Neutrophil (primary cell): ENCODE measurements at regions not wholly inside any gene's neighbourhood (a gene's known extent, or its start where the extent isn't known, plus 50 kb on each side); places are given as distances from the start of the nearest gene placed in this dataset.

ENCODE experiments used
- H3K27ac ChIP-seq: fragments of 200-600 bp; sonication (generic); 2 replicates; pipeline ENCODE4 v1.5.1; 2016; ENCODE audit warnings: mild to moderate bottlenecking, moderate library complexity
- H3K27me3 ChIP-seq: fragments of 200-600 bp; sonication (generic); 2 replicates; pipeline ENCODE4 v1.6.0; 2016; ENCODE audit warnings: mild to moderate bottlenecking
- H3K36me3 ChIP-seq: fragments of 200-600 bp; sonication (generic); 2 replicates; pipeline ENCODE4 v1.5.1; 2017
- H3K4me1 ChIP-seq, 2 experiments: fragments of 200-600 bp in 1 of 2; sonication (generic) in 1 of 2; 1 replicate in 1 of 2; 2 replicates in 1 of 2; pipeline versions ENCODE4 v1.5.1 to v1.6.1; 2013 to 2016; ENCODE audit warnings: low read depth in 1 of 2, low read length in 1 of 2, mild to moderate bottlenecking in 1 of 2, moderate library complexity in 1 of 2; ENCODE audit not compliant: control insufficient read depth in 1 of 2, insufficient read depth in 1 of 2
- H3K4me3 ChIP-seq, 2 experiments: fragments of 200-600 bp in 1 of 2; sonication (generic) in 1 of 2; 1 replicate in 1 of 2; 2 replicates in 1 of 2; pipeline ENCODE4 v1.5.1; 2013 to 2016; ENCODE audit warnings: low read depth in 1 of 2, low read length in 1 of 2, mild to moderate bottlenecking in 1 of 2, moderate library complexity in 1 of 2
- H3K9me3 ChIP-seq: fragments of 200-600 bp; sonication (generic); 2 replicates; pipeline ENCODE4 v1.5.1; 2016
- TF ChIP-seq, protein P1 (sequence below): fragments of 200-600 bp; sonication (generic); IDR thresholded peaks from 2 replicates; pipeline ENCODE4 v1.5.1; 2016; ENCODE audit warnings: antibody characterized with exemption

GRCh38 chr20:1831606-1832005 is 63.6 kb upstream of the SIRPA start:
- no peaks in the 10 kb centered on the region for H3K27me3 ChIP-seq

DNA sequence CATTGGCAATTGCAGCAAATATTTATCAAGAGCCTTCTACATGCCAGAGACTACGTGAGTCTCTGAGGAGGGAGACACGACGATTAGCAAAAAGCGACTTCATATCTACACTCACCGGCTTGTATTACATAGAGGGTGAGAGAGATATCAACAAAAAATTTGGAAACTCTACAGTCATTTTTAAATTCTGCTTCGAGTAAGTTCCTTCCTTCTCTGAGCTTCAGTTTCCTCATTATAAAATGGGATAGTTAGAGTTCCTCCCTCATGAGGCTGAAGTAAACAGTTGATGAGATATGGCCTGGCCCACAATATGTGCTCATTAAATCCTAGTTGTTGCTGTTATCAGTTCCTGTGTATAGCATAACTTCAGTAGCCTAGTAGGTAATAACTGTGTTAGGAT is 64.1 kb upstream of the SIRPA start:
- H3K4me1 ChIP-seq = peaks cover 60 to 69% of the 10 kb centered on the region in 2 experiments
- peak overlapping the region; percentile 86 for H3K27ac ChIP-seq
- TF ChIP-seq, protein P1, sequence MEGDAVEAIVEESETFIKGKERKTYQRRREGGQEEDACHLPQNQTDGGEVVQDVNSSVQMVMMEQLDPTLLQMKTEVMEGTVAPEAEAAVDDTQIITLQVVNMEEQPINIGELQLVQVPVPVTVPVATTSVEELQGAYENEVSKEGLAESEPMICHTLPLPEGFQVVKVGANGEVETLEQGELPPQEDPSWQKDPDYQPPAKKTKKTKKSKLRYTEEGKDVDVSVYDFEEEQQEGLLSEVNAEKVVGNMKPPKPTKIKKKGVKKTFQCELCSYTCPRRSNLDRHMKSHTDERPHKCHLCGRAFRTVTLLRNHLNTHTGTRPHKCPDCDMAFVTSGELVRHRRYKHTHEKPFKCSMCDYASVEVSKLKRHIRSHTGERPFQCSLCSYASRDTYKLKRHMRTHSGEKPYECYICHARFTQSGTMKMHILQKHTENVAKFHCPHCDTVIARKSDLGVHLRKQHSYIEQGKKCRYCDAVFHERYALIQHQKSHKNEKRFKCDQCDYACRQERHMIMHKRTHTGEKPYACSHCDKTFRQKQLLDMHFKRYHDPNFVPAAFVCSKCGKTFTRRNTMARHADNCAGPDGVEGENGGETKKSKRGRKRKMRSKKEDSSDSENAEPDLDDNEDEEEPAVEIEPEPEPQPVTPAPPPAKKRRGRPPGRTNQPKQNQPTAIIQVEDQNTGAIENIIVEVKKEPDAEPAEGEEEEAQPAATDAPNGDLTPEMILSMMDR = no peak
- no peaks in the 10 kb centered on the region for H3K9me3 ChIP-seq
- H3K27me3 ChIP-seq = no peaks in the 10 kb centered on the region
- H3K4me3 ChIP-seq = peak overlapping the region in 1 of 2 experiments; percentile 29
- no peaks in the 10 kb centered on the region for H3K36me3 ChIP-seq

More at GRCh38 chr20:1831606-1832005, 63.6 kb upstream of the SIRPA start:
- no peaks in the 10 kb centered on the region for H3K9me3 ChIP-seq
- H3K4me3 ChIP-seq = peak overlapping the region in 1 of 2 experiments; percentile 29
- H3K36me3 ChIP-seq = no peaks in the 10 kb centered on the region
- peak overlapping the region; percentile 86 for H3K27ac ChIP-seq
- H3K4me1 ChIP-seq = peaks cover 55 to 64% of the 10 kb centered on the region in 2 experiments
- TF ChIP-seq, protein P1 = no peak

DNA sequence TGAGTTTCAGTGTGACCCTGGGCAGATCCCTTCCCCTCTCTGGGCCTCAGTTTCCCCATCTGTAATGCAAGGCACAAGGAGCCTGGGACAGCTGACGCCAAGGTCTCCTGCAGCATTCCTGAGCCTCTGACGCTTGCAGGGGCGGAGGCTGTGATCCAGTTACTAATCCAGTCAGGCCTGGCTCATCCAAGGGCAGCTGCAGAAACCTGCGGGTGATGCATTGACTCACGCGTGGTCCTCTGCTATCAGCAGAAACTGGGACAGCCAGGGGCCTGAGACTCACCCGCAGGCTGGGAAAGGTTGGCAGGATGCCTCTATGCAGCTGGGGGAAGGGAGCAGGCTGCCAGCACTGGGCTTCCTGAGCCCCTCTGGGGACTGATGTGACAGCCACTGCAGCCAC is 65.0 kb upstream of the SIRPA start:
- H3K27me3 ChIP-seq = no peaks in the 10 kb centered on the region
- H3K36me3 ChIP-seq = no peaks in the 10 kb centered on the region
- peaks cover 68 to 77% of the 10 kb centered on the region in 2 experiments for H3K4me1 ChIP-seq
- TF ChIP-seq, protein P1 = no peak
- peak overlapping the region; percentile 86 for H3K27ac ChIP-seq
- H3K4me3 ChIP-seq = peak overlapping the region in 1 of 2 experiments; percentile 29
- no peaks in the 10 kb centered on the region for H3K9me3 ChIP-seq

DNA sequence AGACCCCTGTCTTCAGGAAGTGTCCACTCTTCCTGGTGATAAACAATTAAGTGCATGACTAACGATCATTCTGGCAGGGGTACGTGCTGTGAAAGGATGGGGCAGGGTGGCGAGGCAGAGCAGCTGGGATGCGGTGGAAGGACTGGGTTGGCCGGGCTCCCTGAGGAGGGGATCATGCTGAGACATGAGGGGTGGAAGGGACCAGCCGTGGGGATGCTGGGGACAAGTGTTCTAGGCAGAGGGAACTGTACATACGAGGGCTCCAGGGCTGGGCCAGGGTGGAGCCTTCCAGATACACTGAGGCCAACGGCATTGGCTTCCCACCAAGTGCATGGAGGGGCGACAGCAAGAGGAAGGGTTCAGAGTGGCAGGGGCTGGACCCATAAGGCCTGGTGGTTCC is 65.7 kb upstream of the SIRPA start:
- H3K9me3 ChIP-seq = no peaks in the 10 kb centered on the region
- H3K4me1 ChIP-seq = peaks cover 75 to 84% of the 10 kb centered on the region in 2 experiments
- peak overlapping the region; percentile 86 for H3K27ac ChIP-seq

DNA sequence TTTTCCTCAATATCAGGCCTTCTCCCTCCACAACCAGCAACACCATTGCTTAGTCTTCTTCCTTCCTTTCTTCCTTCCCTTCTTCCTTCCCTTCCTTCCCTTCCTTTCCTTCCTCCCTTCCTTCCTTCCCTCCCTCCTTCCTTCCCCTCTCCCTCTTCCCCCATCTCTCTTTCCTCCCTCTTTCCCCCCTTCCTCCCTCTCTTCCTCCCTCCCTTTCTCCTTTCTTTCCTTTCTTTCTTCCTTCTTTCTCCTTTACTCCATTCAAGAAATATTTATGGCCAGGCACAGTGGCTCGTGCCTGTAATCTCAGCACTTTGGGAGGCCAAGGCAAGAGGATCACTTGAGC is 66.4 kb upstream of the SIRPA start:
- peak overlapping the region; percentile 86 for H3K27ac ChIP-seq

More for the DNA sequence above, 65.7 kb upstream of the SIRPA start:
- Histone ChIP-seq H3K27me3 (no peaks in the 10 kb centered on the region), H3K4me3 (no peak overlapping the region), H3K36me3 (no peaks in the 10 kb centered on the region)
- TF ChIP-seq, protein P1 = no peak

More for the DNA sequence above, 66.4 kb upstream of the SIRPA start:
- H3K27me3 ChIP-seq = no peaks in the 10 kb centered on the region
- no peaks in the 10 kb centered on the region for H3K36me3 ChIP-seq
- H3K9me3 ChIP-seq = no peaks in the 10 kb centered on the region
- TF ChIP-seq, protein P1 = no peak
- no peak overlapping the region for H3K4me3 ChIP-seq
- peaks cover 83 to 88% of the 10 kb centered on the region in 2 experiments for H3K4me1 ChIP-seq
